ENCODE measurements at regions not wholly inside any gene's neighbourhood (a gene's known extent, or its start where the extent isn't known, plus 50 kb on each side); places are given as distances from the start of the nearest gene placed in this dataset.

GRCh38 chr6:6529275-6529674, 59.2 kb upstream of the LY86 start:
- no peak for DNase-seq

GRCh38 chr6:6533176-6533575, 55.3 kb upstream of the LY86 start:
- no peak for DNase-seq

GRCh38 chr6:6534399-6534798, 54.1 kb upstream of the LY86 start:
- no peak for DNase-seq

GRCh38 chr6:6537488-6538260, 50.8 kb upstream of the LY86 start:
- no peak for DNase-seq

GRCh38 chr6:6538261-6538660, 50.3 kb upstream of the LY86 start:
- DNase-seq = no peak
